CD14-positive monocyte (primary cell): ENCODE measurements at regions not wholly inside any gene's neighbourhood (a gene's known extent, or its start where the extent isn't known, plus 50 kb on each side); places are given as distances from the start of the nearest gene placed in this dataset.
"Not testable (repeated sequence)": the region's sequence is repeated elsewhere in the genome, so short reads cannot be mapped to it uniquely, and the experiment has no call there.

Experiments
- DNase-seq, 3 donors: peaks; one replicate each; pipeline ENCODE4 v3.0.0-alpha.2; 2011 to 2022
- H2AFZ ChIP-seq: 2 replicates; pipeline ENCODE4 v1.6.0; 2012; ENCODE audit warnings: mild to moderate bottlenecking, low read depth, low read length, inconsistent platforms; ENCODE audit not compliant: insufficient read depth, poor library complexity, severe bottlenecking
- H3K27ac ChIP-seq, 2 donors: 1 replicate in 1 of 2; 2 replicates in 1 of 2; pipeline ENCODE4 v1.5.1; 2012 to 2013; ENCODE audit warnings: low read length in 2 of 2, control low read depth in 1 of 2, inconsistent platforms in 1 of 2, low read depth in 1 of 2, mild to moderate bottlenecking in 1 of 2
- H3K27me3 ChIP-seq, 2 donors: one replicate each; pipeline versions ENCODE4 v1.6.0 to v1.6.1; 2011 to 2013; ENCODE audit warnings: low read length in 2 of 2; ENCODE audit not compliant: control insufficient read depth in 2 of 2, insufficient read depth in 2 of 2
- H3K36me3 ChIP-seq, 2 donors: replicated peaks in 1 of 2; 1 replicate in 1 of 2; 2 replicates in 1 of 2; pipeline versions ENCODE4 v1.5.1 to v1.6.1; 2012 to 2013; ENCODE audit warnings: low read length in 2 of 2, control low read depth in 1 of 2, inconsistent platforms in 1 of 2, mild to moderate bottlenecking in 1 of 2; ENCODE audit not compliant: insufficient read depth in 2 of 2, control insufficient read depth in 1 of 2
- H3K4me1 ChIP-seq, 2 donors: 1 replicate in 1 of 2; 2 replicates in 1 of 2; pipeline versions ENCODE4 v1.5.1 to v1.6.1; 2012 to 2013; ENCODE audit warnings: low read length in 2 of 2, control low read depth in 1 of 2, inconsistent platforms in 1 of 2, mild to moderate bottlenecking in 1 of 2, moderate library complexity in 1 of 2; ENCODE audit not compliant: insufficient read depth in 2 of 2, control insufficient read depth in 1 of 2
- H3K4me2 ChIP-seq: replicated peaks from 2 replicates; pipeline ENCODE3; 2012; ENCODE audit warnings: low read length, moderate library complexity, mild to moderate bottlenecking; ENCODE audit not compliant: poor library complexity, severe bottlenecking; ENCODE audit errors: extremely low read depth
- H3K4me3 ChIP-seq, 3 experiments: fragments of 200-600 bp in 1 of 3; sonication (generic) in 1 of 3; replicated peaks in 1 of 3; 1 replicate in 2 of 3; 2 replicates in 1 of 3; pipeline ENCODE4 v1.5.1; 2011 to 2013; ENCODE audit warnings: low read length in 3 of 3, mild to moderate bottlenecking in 3 of 3, control low read depth in 2 of 3, low read depth in 2 of 3, inconsistent platforms in 1 of 3, moderate library complexity in 1 of 3
- H3K79me2 ChIP-seq: 2 replicates; pipeline ENCODE4 v1.6.0; 2012; ENCODE audit warnings: mild to moderate bottlenecking, control low read depth, inconsistent platforms, low read length, moderate library complexity; ENCODE audit not compliant: insufficient read depth
- H3K9ac ChIP-seq: 2 replicates; pipeline ENCODE4 v1.6.0; 2017; ENCODE audit warnings: low read length, mild to moderate bottlenecking; ENCODE audit not compliant: insufficient read depth, poor library complexity, severe bottlenecking
- H3K9me3 ChIP-seq, 2 donors: replicated peaks in 1 of 2; 1 replicate in 1 of 2; 2 replicates in 1 of 2; pipeline versions ENCODE4 v1.5.1 to v1.6.1; 2012 to 2013; ENCODE audit warnings: low read length in 2 of 2, control low read depth in 1 of 2; ENCODE audit not compliant: control insufficient read depth in 1 of 2, insufficient read depth in 1 of 2
- H4K20me1 ChIP-seq: 2 replicates; pipeline ENCODE4 v1.6.0; 2012; ENCODE audit warnings: mild to moderate bottlenecking, low read length, control low read depth, moderate library complexity; ENCODE audit not compliant: insufficient read depth
- H3K27ac Mint-ChIP-seq, 7 donors: one replicate each; pipeline ENCODE4 v1.8.0; 2020; ENCODE audit warnings: mild to moderate bottlenecking in 7 of 7, mixed read lengths in 7 of 7, moderate library complexity in 6 of 7, inconsistent platforms in 2 of 7
- H3K27me3 Mint-ChIP-seq, 3 donors: one replicate each; pipeline ENCODE4 v1.8.0; 2021 to 2022; ENCODE audit warnings: low read depth in 3 of 3, mild to moderate bottlenecking in 3 of 3, mixed read lengths in 3 of 3, moderate library complexity in 3 of 3, inconsistent platforms in 1 of 3
- H3K36me3 Mint-ChIP-seq, 2 donors: one replicate each; pipeline ENCODE4 v1.8.0; 2020; ENCODE audit warnings: mixed read lengths in 2 of 2, inconsistent platforms in 1 of 2, mild to moderate bottlenecking in 1 of 2
- H3K4me1 Mint-ChIP-seq: one replicate; pipeline ENCODE4 v1.8.0; 2020; ENCODE audit warnings: mild to moderate bottlenecking, mixed read lengths
- H3K4me3 Mint-ChIP-seq, 2 donors: one replicate each; pipeline ENCODE4 v1.8.0; 2020; ENCODE audit warnings: mild to moderate bottlenecking in 2 of 2, mixed read lengths in 2 of 2, moderate library complexity in 1 of 2
- H3K9me3 Mint-ChIP-seq, 7 donors: one replicate each; pipeline ENCODE4 v1.8.0; 2020 to 2022; ENCODE audit warnings: mixed read lengths in 7 of 7, mild to moderate bottlenecking in 6 of 7, moderate library complexity in 6 of 7, inconsistent platforms in 2 of 7
- CTCF ChIP-seq: fragments of 200-600 bp; IDR thresholded peaks from one replicate; pipeline ENCODE4 v1.8.0; 2022; ENCODE audit warnings: antibody characterized with exemption, mild to moderate bottlenecking
- WGBS: methylation state at CpG from one replicate; pipeline ENCODE4 v1.1.5; 2013; ENCODE audit warnings: missing lambda C conversion rate; ENCODE audit not compliant: insufficient coverage; 5-methylcytosine and 5-hydroxymethylcytosine counted together
- intact Hi-C, 2 donors: fragments of 100-400 bp; cut with micrococcal nuclease; formaldehyde crosslinking; loops; one replicate each; pipeline versions ENCODE4 v1.15.0 to v1.15.1; 2023

- H3K4me3 ChIP-seq, H3K4me2 ChIP-seq, H3K27me3 Mint-ChIP-seq: not testable (repeated sequence)
Measured at GRCh38 chrX:63198693-63199092, 152.4 kb downstream of the SPIN4 start.

DNA sequence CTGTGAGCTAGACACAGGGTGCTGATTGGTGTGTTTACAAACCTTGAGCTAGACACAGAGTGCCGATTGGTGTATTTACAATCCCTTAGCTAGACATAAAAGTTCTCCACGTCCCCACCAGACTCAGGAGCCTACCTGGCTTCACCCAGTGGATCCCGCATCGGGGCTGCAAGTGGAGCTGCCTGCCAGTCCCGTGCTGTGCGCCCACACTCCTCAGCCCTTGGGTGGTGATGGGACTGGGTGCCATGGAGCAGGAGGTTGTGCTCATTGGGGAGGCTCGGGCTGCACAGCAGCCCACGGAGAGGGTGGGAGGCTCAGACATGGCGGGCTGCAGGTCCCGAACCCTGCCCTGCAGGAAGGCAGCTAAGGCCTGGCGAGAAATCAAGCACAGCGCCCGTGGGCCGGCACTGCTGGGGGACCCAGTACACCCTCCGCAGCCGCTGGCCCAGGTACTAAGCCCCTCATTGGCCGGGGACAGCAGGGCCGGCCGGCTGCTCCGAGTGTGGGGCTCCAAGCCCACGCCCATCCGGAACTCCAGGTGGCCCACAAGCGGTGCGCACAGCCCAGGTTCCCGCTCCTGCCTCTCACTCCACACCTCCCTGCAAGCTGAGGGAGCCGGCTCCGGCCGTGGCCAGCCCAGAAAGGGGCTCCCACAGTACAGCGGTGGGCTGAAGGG lies 158.6 kb downstream of the SPIN4 start:
- H3K27me3 Mint-ChIP-seq, H3K4me1 ChIP-seq, H3K4me3 Mint-ChIP-seq, H3K27ac ChIP-seq, H3K4me2 ChIP-seq, H3K36me3 ChIP-seq, intact Hi-C loops, H4K20me1 ChIP-seq, H3K9ac ChIP-seq, H3K27me3 ChIP-seq, H3K9me3 ChIP-seq, H3K4me3 ChIP-seq, DNase-seq, H3K79me2 ChIP-seq, H3K27ac Mint-ChIP-seq, H2AFZ ChIP-seq, H3K36me3 Mint-ChIP-seq, H3K4me1 Mint-ChIP-seq: not testable (repeated sequence)
- WGBS: 97% methylated on average over 13 of the region's 29 CpGs
- H3K9me3 Mint-ChIP-seq: peaks cover 0 to 14% (median 7%) of the 10 kb centered on the region in 7 donors

More at GRCh38 chrX:63198693-63199092, 152.4 kb downstream of the SPIN4 start:
- H3K79me2 ChIP-seq, H4K20me1 ChIP-seq, H3K4me3 Mint-ChIP-seq, H3K9me3 Mint-ChIP-seq, H3K27ac ChIP-seq, H3K4me1 Mint-ChIP-seq, H3K9ac ChIP-seq, intact Hi-C loops, H2AFZ ChIP-seq, H3K36me3 Mint-ChIP-seq, H3K36me3 ChIP-seq, H3K9me3 ChIP-seq, H3K27ac Mint-ChIP-seq, H3K4me1 ChIP-seq, DNase-seq, H3K27me3 ChIP-seq: not testable (repeated sequence)
- no CpG with 5 or more reads among the region's 3 CpGs for whole genome bisulfite sequencing

DNA sequence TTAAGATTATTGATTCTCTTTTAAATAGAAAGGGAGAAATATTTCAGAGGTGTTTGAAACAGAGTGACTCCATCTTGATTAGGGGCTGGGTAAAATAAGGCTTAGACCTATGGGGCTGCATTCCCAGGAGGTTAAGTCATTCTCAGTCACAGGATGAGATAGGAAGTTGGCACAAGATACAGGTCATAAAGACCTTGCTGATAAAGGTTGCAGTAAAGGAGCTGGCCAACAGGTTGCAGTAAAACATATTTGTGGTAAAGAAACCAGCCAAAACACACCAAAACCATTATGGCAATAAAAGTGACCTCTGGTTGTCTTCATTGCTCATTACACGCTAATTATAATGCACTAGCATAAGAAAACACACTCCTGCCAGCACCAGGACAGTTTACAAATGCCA lies 165.0 kb downstream of the SPIN4 start:
- H3K36me3 Mint-ChIP-seq: no peaks in the 10 kb centered on the region
- H3K9me3 ChIP-seq: no peaks in the 10 kb centered on the region
- H3K4me1 Mint-ChIP-seq: no peaks in the 10 kb centered on the region
- H3K27ac ChIP-seq: no peak overlapping the region
- H3K27ac Mint-ChIP-seq: no peak overlapping the region
- no peak overlapping the region for H3K4me3 ChIP-seq
- no peak overlapping the region for H3K4me2 ChIP-seq
- H3K4me3 Mint-ChIP-seq: no peak overlapping the region
- H3K9me3 Mint-ChIP-seq: peaks cover 0 to 6% (median 3%) of the 10 kb centered on the region in 7 donors
- no peaks in the 10 kb centered on the region for H3K36me3 ChIP-seq
- no peaks in the 10 kb centered on the region for H3K79me2 ChIP-seq
- H2AFZ ChIP-seq: no peak overlapping the region
- no peaks in the 10 kb centered on the region for H3K4me1 ChIP-seq
- H4K20me1 ChIP-seq: no peaks in the 10 kb centered on the region
- no peaks in the 10 kb centered on the region for H3K27me3 ChIP-seq
- intact Hi-C loops: no loop called here
- TF ChIP-seq CTCF: no peak
- no peak for DNase-seq
- no CpG with 5 or more reads among the region's 1 CpG for WGBS
- H3K27me3 Mint-ChIP-seq: no peaks in the 10 kb centered on the region
- no peak overlapping the region for H3K9ac ChIP-seq

DNA sequence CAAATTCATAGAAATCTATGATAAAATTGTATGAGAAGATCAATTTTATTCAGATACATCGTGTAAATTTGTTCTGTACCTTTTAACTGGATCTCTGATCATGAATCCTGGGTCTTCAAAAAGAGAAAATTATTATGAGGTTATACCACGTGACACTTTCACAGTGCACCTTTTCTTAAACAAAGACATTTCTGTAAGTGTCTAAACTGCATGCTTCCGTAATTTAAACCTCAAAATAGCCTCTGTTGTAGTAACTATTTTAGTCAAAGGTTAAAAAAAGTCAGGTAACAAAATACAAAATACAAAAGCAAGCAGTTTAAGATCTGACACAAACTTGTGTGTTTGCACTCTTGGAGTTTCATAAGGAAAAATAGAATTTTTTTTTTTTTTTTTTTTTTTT lies 171.3 kb downstream of the SPIN4 start:
- H3K79me2 ChIP-seq, H3K27ac ChIP-seq, intact Hi-C loops, H3K36me3 ChIP-seq, H3K9me3 Mint-ChIP-seq, H3K4me3 Mint-ChIP-seq, H3K27ac Mint-ChIP-seq, H3K27me3 Mint-ChIP-seq, H3K36me3 Mint-ChIP-seq, H3K9me3 ChIP-seq, H3K27me3 ChIP-seq, H3K4me1 Mint-ChIP-seq, H3K4me3 ChIP-seq, H3K9ac ChIP-seq, H3K4me2 ChIP-seq, H3K4me1 ChIP-seq, DNase-seq, H4K20me1 ChIP-seq, H2AFZ ChIP-seq: not testable (repeated sequence)
- no CpG with 5 or more reads among the region's 3 CpGs for WGBS
